ENCODE measurements at regions not wholly inside any gene's neighbourhood (a gene's known extent, or its start where the extent isn't known, plus 50 kb on each side); places are given as distances from the start of the nearest gene placed in this dataset.

GRCh38 chr2:136424112-136424511 is 306.2 kb upstream of the CXCR4 start:
- TF ChIP-seq, protein P1, sequence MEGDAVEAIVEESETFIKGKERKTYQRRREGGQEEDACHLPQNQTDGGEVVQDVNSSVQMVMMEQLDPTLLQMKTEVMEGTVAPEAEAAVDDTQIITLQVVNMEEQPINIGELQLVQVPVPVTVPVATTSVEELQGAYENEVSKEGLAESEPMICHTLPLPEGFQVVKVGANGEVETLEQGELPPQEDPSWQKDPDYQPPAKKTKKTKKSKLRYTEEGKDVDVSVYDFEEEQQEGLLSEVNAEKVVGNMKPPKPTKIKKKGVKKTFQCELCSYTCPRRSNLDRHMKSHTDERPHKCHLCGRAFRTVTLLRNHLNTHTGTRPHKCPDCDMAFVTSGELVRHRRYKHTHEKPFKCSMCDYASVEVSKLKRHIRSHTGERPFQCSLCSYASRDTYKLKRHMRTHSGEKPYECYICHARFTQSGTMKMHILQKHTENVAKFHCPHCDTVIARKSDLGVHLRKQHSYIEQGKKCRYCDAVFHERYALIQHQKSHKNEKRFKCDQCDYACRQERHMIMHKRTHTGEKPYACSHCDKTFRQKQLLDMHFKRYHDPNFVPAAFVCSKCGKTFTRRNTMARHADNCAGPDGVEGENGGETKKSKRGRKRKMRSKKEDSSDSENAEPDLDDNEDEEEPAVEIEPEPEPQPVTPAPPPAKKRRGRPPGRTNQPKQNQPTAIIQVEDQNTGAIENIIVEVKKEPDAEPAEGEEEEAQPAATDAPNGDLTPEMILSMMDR (IDR thresholded peaks at IDR 0.05; ENCODE audit: borderline replicate concordance, extremely low read depth, low read length, poor library complexity, severe bottlenecking): no peak
- no peak for TF ChIP-seq EZH2 (IDR thresholded peaks at IDR 0.05; ENCODE audit: borderline replicate concordance, low read depth, low read length, severe bottlenecking)

Measured in DND-41 (cell line).